MM.1S (cell line): ENCODE measurements at regions not wholly inside any gene's neighbourhood (a gene's known extent, or its start where the extent isn't known, plus 50 kb on each side); places are given as distances from the start of the nearest gene placed in this dataset.

Experiments
- CTCF ChIP-seq: fragments of 300-600 bp; sonication (generic); IDR thresholded peaks from 2 replicates; pipeline ENCODE4 v1.5.1; 2016; ENCODE audit warnings: antibody characterized with exemption, low read length, mixed read lengths
- EZH2 ChIP-seq: fragments of 300-600 bp; sonication (generic); optimal IDR thresholded peaks from 2 replicates; pipeline ENCODE3; 2017; ENCODE audit warnings: low read depth, mild to moderate bottlenecking, antibody characterized with exemption, low read length, mixed read lengths

- TF ChIP-seq CTCF (no peak), EZH2 (no peak)
Observed at GRCh38 chr13:79258489-79258888, 147.6 kb downstream of the RBM26 start.
